Breast epithelium (tissue), 3 donors: ENCODE measurements at regions not wholly inside any gene's neighbourhood (a gene's known extent, or its start where the extent isn't known, plus 50 kb on each side); places are given as distances from the start of the nearest gene placed in this dataset.

Experiments
- CTCF ChIP-seq, 3 donors: fragments of 450-650 bp; IDR thresholded peaks; one replicate each; pipeline ENCODE4 v1.5.1; 2016 to 2017; ENCODE audit warnings: antibody characterized with exemption in 3 of 3, mild to moderate bottlenecking in 3 of 3, moderate library complexity in 3 of 3
- POLR2A ChIP-seq: fragments of 450-650 bp; IDR thresholded peaks from one replicate; pipeline ENCODE4 v1.6.1; 2016; ENCODE audit warnings: antibody characterized with exemption, mild to moderate bottlenecking, moderate library complexity
- POLR2AphosphoS5 ChIP-seq, 3 donors: sonication (generic); formaldehyde crosslinking; IDR thresholded peaks; one replicate each; pipeline ENCODE4 v1.6.1; 2017; ENCODE audit warnings: antibody characterized with exemption in 3 of 3

- TF ChIP-seq POLR2A (no peak), CTCF (IDR thresholded peaks at IDR 0.05) (no peak), POLR2AphosphoS5 (IDR thresholded peaks at IDR 0.05) (no peak)
Observed at GRCh38 chr9:106072421-106072820, 378.1 kb downstream of the TMEM38B start.
